ENCODE measurements at regions not wholly inside any gene's neighbourhood (a gene's known extent, or its start where the extent isn't known, plus 50 kb on each side); places are given as distances from the start of the nearest gene placed in this dataset.

DNA sequence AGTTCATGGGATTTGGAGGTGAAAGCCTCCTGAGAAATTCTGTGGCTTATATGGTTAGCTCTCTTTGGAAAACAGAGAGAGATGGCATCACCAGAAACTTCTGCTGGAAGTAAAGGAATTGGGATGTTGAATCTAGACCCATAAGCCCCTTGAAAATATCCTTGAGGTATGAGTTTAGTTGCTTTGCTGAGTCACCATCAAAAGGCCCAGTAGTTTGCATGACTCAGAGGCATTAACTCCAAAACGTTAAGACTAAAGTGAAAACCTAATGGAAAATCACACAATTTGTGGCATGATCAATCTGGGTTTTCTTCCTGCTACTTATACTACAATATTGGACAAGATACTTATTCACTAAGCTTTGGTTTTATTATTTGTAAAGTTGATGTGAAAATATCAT, 349.2 kb upstream of the SALL1 start:
- H3K27me3 ChIP-seq (ENCODE audit: control insufficient read depth, insufficient read depth, low read length), result no peaks in the 10 kb centered on the region
- H3K36me3 ChIP-seq (ENCODE audit: control insufficient read depth, insufficient read depth, low read length), result no peaks in the 10 kb centered on the region
- H3K4me1 ChIP-seq (ENCODE audit: control insufficient read depth, insufficient read depth, low read length), result peaks cover 2% of the 10 kb centered on the region

DNA sequence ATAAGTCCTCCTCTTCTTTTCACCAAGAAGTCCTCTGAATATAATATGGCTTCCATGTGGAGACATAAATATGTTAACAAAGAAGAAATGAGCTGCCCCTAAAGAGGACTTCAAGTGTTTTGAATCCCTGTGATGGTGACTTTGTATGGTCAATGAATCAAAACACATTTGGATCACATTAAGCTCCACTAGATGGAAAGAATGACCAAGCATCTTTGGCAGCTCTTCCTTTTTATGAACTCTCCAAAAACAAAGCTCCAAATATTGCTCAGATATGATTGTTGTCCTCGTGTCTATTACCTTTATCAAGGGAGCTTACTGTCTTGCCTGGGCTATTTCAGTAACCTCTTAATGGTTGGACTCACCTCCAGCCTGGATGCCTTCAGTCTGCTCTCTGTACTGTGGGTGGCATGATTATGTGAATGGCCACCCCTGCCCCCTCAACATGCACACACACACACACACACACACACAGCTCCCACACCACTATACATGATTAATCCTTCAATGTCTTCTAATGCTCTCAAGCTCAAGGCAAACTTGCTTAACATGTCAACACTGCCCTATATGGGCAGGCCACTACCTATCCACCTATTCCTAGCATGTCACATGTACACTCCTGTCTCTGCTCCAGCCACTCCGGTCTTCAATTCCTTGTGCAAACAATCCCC, 346.6 kb upstream of the SALL1 start:
- Histone ChIP-seq H3K27me3 (ENCODE audit: control insufficient read depth, insufficient read depth, low read length) (no peaks in the 10 kb centered on the region), H3K4me3 (ENCODE audit: low read depth, low read length) (no peak overlapping the region), H3K9me3 (ENCODE audit: control insufficient read depth, insufficient read depth, low read length) (no peaks in the 10 kb centered on the region)

More for the DNA sequence above, 349.2 kb upstream of the SALL1 start:
- H3K4me3 ChIP-seq (ENCODE audit: low read depth, low read length), result no peak overlapping the region
- H3K9me3 ChIP-seq (ENCODE audit: control insufficient read depth, insufficient read depth, low read length), result no peaks in the 10 kb centered on the region
- no peak overlapping the region for H3K9ac ChIP-seq (ENCODE audit: low read depth, low read length)

DNA sequence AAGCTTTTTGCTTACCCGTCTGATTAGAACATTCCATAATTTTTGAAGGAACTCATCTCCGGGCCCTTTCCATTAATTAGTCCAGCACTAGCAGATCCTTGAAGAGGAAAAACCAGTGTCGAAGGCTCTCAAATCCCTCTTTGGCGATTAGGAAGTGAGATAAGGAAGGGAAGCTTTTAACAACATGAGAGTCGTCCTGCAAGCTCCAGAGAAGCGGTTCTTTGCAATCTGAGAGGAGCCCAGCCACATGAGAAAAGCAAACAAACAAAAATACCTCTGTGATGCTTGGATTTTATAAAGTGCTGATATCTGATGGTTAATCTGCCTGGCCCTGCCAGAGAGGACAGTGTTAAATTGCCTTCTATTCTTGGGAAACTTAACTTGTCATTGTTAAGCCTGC, 339.8 kb upstream of the SALL1 start:
- Histone ChIP-seq H3K4me3 (ENCODE audit: low read depth, low read length) (no peak overlapping the region), H3K9ac (ENCODE audit: low read depth, low read length) (no peak overlapping the region), H3K9me3 (ENCODE audit: control insufficient read depth, insufficient read depth, low read length) (no peaks in the 10 kb centered on the region), H3K36me3 (ENCODE audit: control insufficient read depth, insufficient read depth, low read length) (no peaks in the 10 kb centered on the region), H3K27me3 (ENCODE audit: control insufficient read depth, insufficient read depth, low read length) (no peaks in the 10 kb centered on the region), H3K4me1 (ENCODE audit: control insufficient read depth, insufficient read depth, low read length) (peaks cover 13% of the 10 kb centered on the region)

More for the DNA sequence above, 346.6 kb upstream of the SALL1 start:
- peaks cover 11% of the 10 kb centered on the region for H3K4me1 ChIP-seq (ENCODE audit: control insufficient read depth, insufficient read depth, low read length)
- no peak overlapping the region for H3K9ac ChIP-seq (ENCODE audit: low read depth, low read length)
- H3K36me3 ChIP-seq (ENCODE audit: control insufficient read depth, insufficient read depth, low read length), result no peaks in the 10 kb centered on the region

DNA sequence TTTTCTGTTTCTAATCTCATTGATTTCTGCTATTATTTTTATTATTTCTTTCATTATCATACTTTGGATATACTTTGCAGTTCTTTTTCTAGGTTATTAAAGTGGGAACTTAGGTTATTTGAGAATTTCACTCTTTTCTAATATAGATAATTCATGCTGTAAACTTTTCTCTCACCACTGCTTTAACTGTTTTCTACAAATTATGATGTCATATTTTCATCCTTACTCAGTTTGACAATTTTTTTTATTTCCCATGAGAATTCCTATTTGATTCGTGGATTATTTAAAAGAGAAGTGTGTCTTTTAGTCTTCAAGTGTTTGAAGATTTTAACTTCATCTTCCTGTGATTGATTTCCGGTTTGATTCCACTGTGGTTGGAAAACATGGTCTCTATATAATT, 336.8 kb upstream of the SALL1 start:
- H3K36me3 ChIP-seq (ENCODE audit: control insufficient read depth, insufficient read depth, low read length), result no peaks in the 10 kb centered on the region
- peaks cover 2% of the 10 kb centered on the region for H3K4me1 ChIP-seq (ENCODE audit: control insufficient read depth, insufficient read depth, low read length)
- H3K9ac ChIP-seq (ENCODE audit: low read depth, low read length), result no peak overlapping the region
- no peaks in the 10 kb centered on the region for H3K27me3 ChIP-seq (ENCODE audit: control insufficient read depth, insufficient read depth, low read length)
- H3K9me3 ChIP-seq (ENCODE audit: control insufficient read depth, insufficient read depth, low read length), result peaks cover 3% of the 10 kb centered on the region
- no peak overlapping the region for H3K4me3 ChIP-seq (ENCODE audit: low read depth, low read length)

DNA sequence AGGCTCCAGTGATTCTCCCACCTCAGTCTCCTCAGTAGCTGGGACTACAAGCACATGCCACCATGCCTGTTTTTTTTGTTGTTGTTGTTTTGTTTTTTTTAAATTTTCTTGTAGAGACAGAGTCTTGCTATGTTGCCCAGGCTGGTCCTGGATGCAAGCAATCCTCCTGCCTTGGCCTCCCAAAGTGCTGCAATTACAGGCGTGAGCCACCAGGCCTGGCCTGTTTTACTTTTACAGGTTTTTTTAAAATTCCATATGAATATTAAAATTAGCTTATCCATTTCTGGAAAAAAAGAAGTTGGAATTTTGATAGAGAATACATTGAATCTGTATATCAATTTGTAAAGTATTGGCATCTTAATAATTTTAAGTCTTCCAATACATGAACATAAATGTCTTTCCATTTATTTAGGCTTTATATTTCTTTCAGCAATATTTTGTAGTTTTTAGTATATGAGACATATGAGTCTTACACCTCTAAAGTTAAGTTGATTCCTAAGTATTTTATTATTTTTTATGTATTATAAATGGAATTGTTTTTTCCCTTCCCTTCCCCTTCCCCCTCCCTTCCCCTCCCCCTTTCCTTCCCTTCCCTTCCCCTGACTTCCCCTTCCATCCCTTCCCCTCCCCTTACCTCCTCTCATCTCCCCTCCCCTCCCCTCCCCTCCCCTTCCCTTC, 323.5 kb upstream of the SALL1 start:
- H3K9ac ChIP-seq (ENCODE audit: low read depth, low read length), result no peak overlapping the region
- H3K27me3 ChIP-seq (ENCODE audit: control insufficient read depth, insufficient read depth, low read length), result no peaks in the 10 kb centered on the region
- H3K9me3 ChIP-seq (ENCODE audit: control insufficient read depth, insufficient read depth, low read length), result no peaks in the 10 kb centered on the region
- H3K36me3 ChIP-seq (ENCODE audit: control insufficient read depth, insufficient read depth, low read length), result no peaks in the 10 kb centered on the region
- H3K4me3 ChIP-seq (ENCODE audit: low read depth, low read length), result no peak overlapping the region
- H3K4me1 ChIP-seq (ENCODE audit: control insufficient read depth, insufficient read depth, low read length), result no peaks in the 10 kb centered on the region

DNA sequence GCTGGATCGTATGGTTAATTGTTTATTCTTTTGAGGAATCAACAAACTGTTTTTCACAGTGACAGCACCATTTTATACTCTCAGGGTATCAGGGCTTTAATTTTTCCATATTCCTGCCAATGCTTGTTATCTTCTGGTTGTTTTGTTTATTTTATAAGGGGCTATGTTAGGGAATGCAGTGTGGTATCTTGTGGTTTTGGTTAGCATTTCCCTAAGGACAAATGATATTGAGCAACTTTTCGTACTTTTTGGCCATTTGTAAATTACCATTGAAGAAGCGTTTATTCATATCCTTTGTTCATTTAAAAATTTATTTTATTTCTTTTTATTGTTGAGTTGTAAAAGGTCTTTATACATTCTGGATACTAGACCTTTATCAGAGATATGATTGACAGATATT, 322.0 kb upstream of the SALL1 start:
- Histone ChIP-seq H3K36me3 (ENCODE audit: control insufficient read depth, insufficient read depth, low read length) (no peaks in the 10 kb centered on the region), H3K9me3 (ENCODE audit: control insufficient read depth, insufficient read depth, low read length) (no peaks in the 10 kb centered on the region), H3K27me3 (ENCODE audit: control insufficient read depth, insufficient read depth, low read length) (no peaks in the 10 kb centered on the region), H3K4me1 (ENCODE audit: control insufficient read depth, insufficient read depth, low read length) (no peaks in the 10 kb centered on the region), H3K4me3 (ENCODE audit: low read depth, low read length) (no peak overlapping the region), H3K9ac (ENCODE audit: low read depth, low read length) (no peak overlapping the region)

DNA sequence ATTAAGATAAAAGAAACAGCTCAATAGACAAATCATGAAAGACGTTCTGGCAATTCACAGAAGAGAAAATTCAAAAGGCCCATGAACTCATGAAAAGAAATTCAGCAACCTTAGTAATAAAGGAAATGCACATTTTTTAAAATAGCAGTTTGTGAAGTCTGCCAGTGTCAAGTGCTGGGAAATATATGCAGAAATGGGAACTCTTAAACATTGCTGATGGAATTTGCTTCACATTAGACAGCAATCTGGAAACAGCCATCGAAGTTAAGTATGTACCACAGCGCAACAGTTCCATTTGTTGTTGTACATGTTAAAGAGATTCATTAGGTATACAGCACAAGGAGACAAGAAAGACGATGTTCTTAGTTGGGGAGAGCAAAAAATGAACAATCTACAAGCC, 319.4 kb upstream of the SALL1 start:
- Histone ChIP-seq H3K4me1 (ENCODE audit: control insufficient read depth, insufficient read depth, low read length) (no peaks in the 10 kb centered on the region), H3K9ac (ENCODE audit: low read depth, low read length) (no peak overlapping the region), H3K36me3 (ENCODE audit: control insufficient read depth, insufficient read depth, low read length) (no peaks in the 10 kb centered on the region), H3K4me3 (ENCODE audit: low read depth, low read length) (no peak overlapping the region), H3K9me3 (ENCODE audit: control insufficient read depth, insufficient read depth, low read length) (no peaks in the 10 kb centered on the region), H3K27me3 (ENCODE audit: control insufficient read depth, insufficient read depth, low read length) (no peaks in the 10 kb centered on the region)

DNA sequence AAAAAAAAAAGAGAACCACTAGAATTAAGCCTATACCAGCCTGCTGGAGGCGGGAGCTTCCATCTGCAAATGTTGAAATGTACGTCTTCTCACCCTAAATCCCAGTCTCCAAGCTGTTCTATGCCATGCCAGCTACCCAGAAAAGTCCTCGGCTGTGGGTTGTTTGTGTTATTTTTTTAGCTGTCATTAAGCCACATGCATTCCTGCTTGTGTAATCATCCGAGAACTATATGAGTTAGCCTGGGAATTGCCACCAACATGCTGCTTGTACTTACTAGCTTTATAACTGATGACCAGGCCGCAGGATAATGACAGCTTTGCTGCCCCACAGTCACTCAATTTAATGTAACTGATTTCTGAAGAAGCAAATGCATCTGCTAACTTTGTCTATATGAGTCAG, 313.9 kb upstream of the SALL1 start:
- Histone ChIP-seq H3K9ac (ENCODE audit: low read depth, low read length) (no peak overlapping the region), H3K4me3 (ENCODE audit: low read depth, low read length) (no peak overlapping the region), H3K36me3 (ENCODE audit: control insufficient read depth, insufficient read depth, low read length) (no peaks in the 10 kb centered on the region), H3K4me1 (ENCODE audit: control insufficient read depth, insufficient read depth, low read length) (peaks cover 3% of the 10 kb centered on the region), H3K27me3 (ENCODE audit: control insufficient read depth, insufficient read depth, low read length) (no peaks in the 10 kb centered on the region), H3K9me3 (ENCODE audit: control insufficient read depth, insufficient read depth, low read length) (no peaks in the 10 kb centered on the region)

DNA sequence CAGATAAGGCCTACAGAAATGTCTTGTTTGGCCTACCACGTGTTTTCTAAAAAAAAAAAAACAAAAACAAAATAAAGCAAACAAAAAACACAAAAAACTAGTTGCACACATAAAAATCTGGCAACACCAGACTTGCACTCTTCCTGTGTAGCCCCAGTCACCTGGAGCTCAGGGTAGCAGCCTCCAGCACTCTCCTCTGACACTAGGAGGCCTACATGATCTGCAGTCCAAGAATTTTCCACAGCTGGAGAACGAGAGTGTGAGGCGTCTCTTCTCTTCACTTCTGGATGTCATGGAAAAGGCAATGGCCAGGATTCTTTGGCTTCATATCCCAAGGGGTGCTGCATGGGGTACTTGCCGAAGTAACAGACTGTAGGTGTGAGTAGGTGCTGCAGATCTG, 310.2 kb upstream of the SALL1 start:
- H3K4me3 ChIP-seq (ENCODE audit: low read depth, low read length), result no peak overlapping the region
- no peak overlapping the region for H3K9ac ChIP-seq (ENCODE audit: low read depth, low read length)
- no peaks in the 10 kb centered on the region for H3K27me3 ChIP-seq (ENCODE audit: control insufficient read depth, insufficient read depth, low read length)
- H3K4me1 ChIP-seq (ENCODE audit: control insufficient read depth, insufficient read depth, low read length), result peaks cover 3% of the 10 kb centered on the region
- H3K36me3 ChIP-seq (ENCODE audit: control insufficient read depth, insufficient read depth, low read length), result no peaks in the 10 kb centered on the region
- H3K9me3 ChIP-seq (ENCODE audit: control insufficient read depth, insufficient read depth, low read length), result no peaks in the 10 kb centered on the region

DNA sequence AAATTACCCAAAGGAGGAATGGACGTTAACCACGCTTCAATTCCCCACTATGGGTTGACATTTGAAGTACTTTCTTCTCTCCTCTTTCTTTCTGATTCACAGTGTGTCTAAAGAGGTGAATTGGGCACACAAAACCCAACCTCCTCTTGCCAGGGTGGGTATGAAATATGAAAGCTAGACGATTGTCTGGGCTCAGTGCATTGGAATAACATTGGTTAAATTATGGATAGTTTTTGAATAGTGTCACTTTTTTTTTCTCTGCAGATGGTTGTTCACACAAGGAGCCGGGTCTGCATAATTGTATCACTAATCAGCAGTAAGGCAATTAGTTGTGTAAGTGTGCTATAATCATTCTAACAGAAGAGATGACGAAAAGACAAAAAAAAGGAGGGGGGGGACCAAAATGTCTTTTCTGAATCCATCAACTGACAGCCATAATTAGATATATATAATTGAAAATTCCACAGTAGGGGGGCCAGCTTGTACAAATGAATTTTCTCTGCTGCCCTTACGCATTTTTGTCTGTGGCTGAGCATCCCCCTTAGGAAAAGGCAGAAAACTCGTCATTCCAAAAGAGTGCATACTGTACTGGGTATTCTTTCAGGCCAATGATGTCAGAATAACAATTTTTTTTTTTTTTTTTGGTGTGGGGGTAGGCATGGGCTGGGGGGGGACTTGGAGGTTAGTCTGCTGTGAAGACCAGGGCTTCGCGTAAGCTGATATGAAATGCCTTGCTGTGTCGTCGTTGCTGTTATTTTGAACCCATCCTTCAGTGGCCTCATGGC, 307.5 kb upstream of the SALL1 start:
- Histone ChIP-seq H3K4me1 (ENCODE audit: control insufficient read depth, insufficient read depth, low read length) (peaks cover 2% of the 10 kb centered on the region), H3K27me3 (ENCODE audit: control insufficient read depth, insufficient read depth, low read length) (no peaks in the 10 kb centered on the region), H3K36me3 (ENCODE audit: control insufficient read depth, insufficient read depth, low read length) (no peaks in the 10 kb centered on the region), H3K9me3 (ENCODE audit: control insufficient read depth, insufficient read depth, low read length) (no peaks in the 10 kb centered on the region), H3K4me3 (ENCODE audit: low read depth, low read length) (no peak overlapping the region), H3K9ac (ENCODE audit: low read depth, low read length) (no peak overlapping the region)

DNA sequence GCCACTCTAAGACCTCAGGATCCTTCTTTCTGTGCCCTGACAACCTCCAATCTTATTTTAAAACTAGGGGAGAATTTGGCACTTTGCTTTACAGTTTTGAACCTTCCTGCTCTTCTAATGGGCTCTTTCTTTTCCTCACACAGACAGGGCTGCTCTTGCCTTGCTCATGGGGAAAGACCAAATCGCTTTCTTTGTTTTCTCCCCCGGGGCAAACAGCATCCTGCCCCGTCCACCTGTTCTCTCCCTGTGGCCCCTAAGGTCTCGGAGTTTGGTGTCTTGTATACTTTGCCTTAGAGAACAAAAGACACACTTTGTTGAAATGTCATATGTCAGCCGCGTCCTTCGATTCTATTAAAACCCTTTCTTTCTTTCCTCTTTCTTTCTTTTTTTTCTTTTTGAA, 306.7 kb upstream of the SALL1 start:
- H3K4me1 ChIP-seq (ENCODE audit: control insufficient read depth, insufficient read depth, low read length), result no peaks in the 10 kb centered on the region
- no peaks in the 10 kb centered on the region for H3K36me3 ChIP-seq (ENCODE audit: control insufficient read depth, insufficient read depth, low read length)
- H3K27me3 ChIP-seq (ENCODE audit: control insufficient read depth, insufficient read depth, low read length), result no peaks in the 10 kb centered on the region
- H3K9ac ChIP-seq (ENCODE audit: low read depth, low read length), result no peak overlapping the region
- H3K4me3 ChIP-seq (ENCODE audit: low read depth, low read length), result no peak overlapping the region
- H3K9me3 ChIP-seq (ENCODE audit: control insufficient read depth, insufficient read depth, low read length), result no peaks in the 10 kb centered on the region

DNA sequence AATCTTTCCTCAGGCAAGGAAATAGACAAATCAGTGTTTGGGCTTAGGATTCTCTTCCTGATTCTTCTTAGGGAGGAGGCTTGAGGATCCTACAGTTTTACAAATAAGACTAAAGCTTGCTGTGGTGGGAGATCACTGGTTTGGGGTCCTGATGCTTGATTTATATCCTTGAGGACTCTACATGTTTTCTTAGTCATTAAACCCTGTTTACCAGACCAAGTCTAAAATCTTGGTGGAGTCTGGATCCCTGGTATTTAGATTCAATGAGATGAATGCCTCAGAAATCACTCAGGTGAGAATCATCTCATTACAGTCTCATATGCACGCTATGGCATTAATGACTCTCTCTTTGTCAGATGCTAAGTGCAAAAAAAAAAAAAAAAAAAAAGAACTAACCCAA, 304.3 kb upstream of the SALL1 start:
- Histone ChIP-seq H3K9me3 (ENCODE audit: control insufficient read depth, insufficient read depth, low read length) (no peaks in the 10 kb centered on the region), H3K9ac (ENCODE audit: low read depth, low read length) (no peak overlapping the region), H3K4me1 (ENCODE audit: control insufficient read depth, insufficient read depth, low read length) (no peaks in the 10 kb centered on the region), H3K36me3 (ENCODE audit: control insufficient read depth, insufficient read depth, low read length) (no peaks in the 10 kb centered on the region), H3K4me3 (ENCODE audit: low read depth, low read length) (no peak overlapping the region), H3K27me3 (ENCODE audit: control insufficient read depth, insufficient read depth, low read length) (no peaks in the 10 kb centered on the region)

Data from iPS-15b (cell line).